ENCODE measurements at regions not wholly inside any gene's neighbourhood (a gene's known extent, or its start where the extent isn't known, plus 50 kb on each side); places are given as distances from the start of the nearest gene placed in this dataset.

DNA sequence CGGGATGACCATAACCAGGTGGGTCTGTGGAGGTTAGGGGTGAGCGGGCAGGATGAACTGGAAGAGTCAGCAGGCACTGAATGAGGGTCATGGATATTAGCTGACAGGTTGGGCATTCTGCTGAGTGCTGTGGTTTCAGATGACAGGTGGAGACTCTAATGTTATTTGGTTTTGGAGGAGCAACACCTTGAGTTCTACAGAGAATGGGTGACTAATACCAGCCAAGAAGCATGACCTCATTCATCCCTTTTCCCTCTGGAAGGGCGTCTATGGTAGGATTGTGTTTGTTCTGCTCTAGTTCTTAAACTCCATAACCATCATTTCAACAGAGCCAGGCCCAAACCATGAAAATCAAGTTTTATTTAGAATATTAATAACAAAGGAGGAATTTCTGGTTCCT, 550.7 kb upstream of the LMCD1 start:
- TF ChIP-seq, protein P1, sequence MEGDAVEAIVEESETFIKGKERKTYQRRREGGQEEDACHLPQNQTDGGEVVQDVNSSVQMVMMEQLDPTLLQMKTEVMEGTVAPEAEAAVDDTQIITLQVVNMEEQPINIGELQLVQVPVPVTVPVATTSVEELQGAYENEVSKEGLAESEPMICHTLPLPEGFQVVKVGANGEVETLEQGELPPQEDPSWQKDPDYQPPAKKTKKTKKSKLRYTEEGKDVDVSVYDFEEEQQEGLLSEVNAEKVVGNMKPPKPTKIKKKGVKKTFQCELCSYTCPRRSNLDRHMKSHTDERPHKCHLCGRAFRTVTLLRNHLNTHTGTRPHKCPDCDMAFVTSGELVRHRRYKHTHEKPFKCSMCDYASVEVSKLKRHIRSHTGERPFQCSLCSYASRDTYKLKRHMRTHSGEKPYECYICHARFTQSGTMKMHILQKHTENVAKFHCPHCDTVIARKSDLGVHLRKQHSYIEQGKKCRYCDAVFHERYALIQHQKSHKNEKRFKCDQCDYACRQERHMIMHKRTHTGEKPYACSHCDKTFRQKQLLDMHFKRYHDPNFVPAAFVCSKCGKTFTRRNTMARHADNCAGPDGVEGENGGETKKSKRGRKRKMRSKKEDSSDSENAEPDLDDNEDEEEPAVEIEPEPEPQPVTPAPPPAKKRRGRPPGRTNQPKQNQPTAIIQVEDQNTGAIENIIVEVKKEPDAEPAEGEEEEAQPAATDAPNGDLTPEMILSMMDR (IDR thresholded peaks at IDR 0.05): no peak
- TF ChIP-seq POLR2AphosphoS5 (IDR thresholded peaks at IDR 0.05; ENCODE audit: low read depth, low read length) (no peak), SIN3A (IDR thresholded peaks at IDR 0.05; ENCODE audit: borderline replicate concordance, insufficient read depth, low read depth, low read length) (no peak)
